Right lobe of liver (tissue), 4 donors: ENCODE measurements at regions not wholly inside any gene's neighbourhood (a gene's known extent, or its start where the extent isn't known, plus 50 kb on each side); places are given as distances from the start of the nearest gene placed in this dataset.

ENCODE experiments used
- POLR2A ChIP-seq: fragments of 450-650 bp; IDR thresholded peaks from one replicate; pipeline ENCODE4 v1.6.1; 2017; ENCODE audit warnings: antibody characterized with exemption, mild to moderate bottlenecking
- TF ChIP-seq, protein P1 (sequence below), 4 donors: fragments of 200-600 bp in 3 of 4; fragments of 450-650 bp in 1 of 4; IDR thresholded peaks; one replicate each; pipeline versions ENCODE4 v1.5.1 to v1.8.0; 2016 to 2022; ENCODE audit warnings: antibody characterized with exemption in 4 of 4, mild to moderate bottlenecking in 2 of 4
- donor health status: DM: no; HTN: no; CAD: no.
- donor health status: DM: no; HTN: no; CAD: no.
- donor health status: DM: no; HTN: yes; CAD: no.

DNA sequence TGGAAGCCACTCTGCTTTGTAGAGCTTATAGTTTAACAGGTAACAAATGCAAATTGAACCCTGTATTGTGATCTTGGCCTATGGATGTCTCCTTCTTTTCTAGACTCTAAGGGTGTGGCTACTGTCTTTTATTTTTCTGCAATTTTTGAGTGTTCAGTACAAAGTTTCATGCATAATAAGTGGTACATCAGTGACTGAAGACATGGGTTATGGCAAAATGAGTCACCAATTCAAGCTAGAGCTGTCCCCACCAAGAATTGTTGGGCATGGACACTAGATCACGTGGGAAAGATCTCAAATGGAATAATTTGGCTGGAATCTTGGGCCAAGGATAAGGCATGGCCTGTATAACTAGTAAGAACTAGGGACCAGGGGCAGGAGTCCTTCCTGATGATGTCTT is 228.4 kb upstream of the N4BP1 start:
- TF ChIP-seq, protein P1, sequence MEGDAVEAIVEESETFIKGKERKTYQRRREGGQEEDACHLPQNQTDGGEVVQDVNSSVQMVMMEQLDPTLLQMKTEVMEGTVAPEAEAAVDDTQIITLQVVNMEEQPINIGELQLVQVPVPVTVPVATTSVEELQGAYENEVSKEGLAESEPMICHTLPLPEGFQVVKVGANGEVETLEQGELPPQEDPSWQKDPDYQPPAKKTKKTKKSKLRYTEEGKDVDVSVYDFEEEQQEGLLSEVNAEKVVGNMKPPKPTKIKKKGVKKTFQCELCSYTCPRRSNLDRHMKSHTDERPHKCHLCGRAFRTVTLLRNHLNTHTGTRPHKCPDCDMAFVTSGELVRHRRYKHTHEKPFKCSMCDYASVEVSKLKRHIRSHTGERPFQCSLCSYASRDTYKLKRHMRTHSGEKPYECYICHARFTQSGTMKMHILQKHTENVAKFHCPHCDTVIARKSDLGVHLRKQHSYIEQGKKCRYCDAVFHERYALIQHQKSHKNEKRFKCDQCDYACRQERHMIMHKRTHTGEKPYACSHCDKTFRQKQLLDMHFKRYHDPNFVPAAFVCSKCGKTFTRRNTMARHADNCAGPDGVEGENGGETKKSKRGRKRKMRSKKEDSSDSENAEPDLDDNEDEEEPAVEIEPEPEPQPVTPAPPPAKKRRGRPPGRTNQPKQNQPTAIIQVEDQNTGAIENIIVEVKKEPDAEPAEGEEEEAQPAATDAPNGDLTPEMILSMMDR (IDR thresholded peaks at IDR 0.05): no peak
- TF ChIP-seq POLR2A: no peak
